HG03097 (cell line): ENCODE measurements at regions not wholly inside any gene's neighbourhood (a gene's known extent, or its start where the extent isn't known, plus 50 kb on each side); places are given as distances from the start of the nearest gene placed in this dataset.
"Not testable (repeated sequence)": the region's sequence is repeated elsewhere in the genome, so short reads cannot be mapped to it uniquely, and the experiment has no call there.

Source experiments
- ATAC-seq: cut with Tn5 transposase; IDR thresholded peaks from one replicate; pipeline ENCODE4 v1.9.1; 2021; ENCODE audit not compliant: unreplicated experiment, low FRiP score

- no peak for ATAC-seq
Measured at GRCh38 chr4:94141001-94141400, 66.7 kb upstream of the SMARCAD1 start.

- ATAC-seq, result not testable (repeated sequence)
Measured at GRCh38 chr4:94148052-94148451, 59.6 kb upstream of the SMARCAD1 start.

- no peak for ATAC-seq
Measured at GRCh38 chr4:94152466-94152865, 55.2 kb upstream of the SMARCAD1 start.

GRCh38 chr4:94155404-94155803 is 52.3 kb upstream of the SMARCAD1 start:
- ATAC-seq, result not testable (repeated sequence)

GRCh38 chr4:94156826-94157225 is 50.8 kb upstream of the SMARCAD1 start:
- no peak for ATAC-seq
